ENCODE measurements at regions not wholly inside any gene's neighbourhood (a gene's known extent, or its start where the extent isn't known, plus 50 kb on each side); places are given as distances from the start of the nearest gene placed in this dataset.

GRCh38 chr9:88233091-88233490 is 94.8 kb upstream of the SPATA31C2 start:
- no peak for DNase-seq
- Mint-ChIP-seq H3K36me3 (no peaks in the 10 kb centered on the region), H3K4me1 (peaks cover 4% of the 10 kb centered on the region), H3K9me3 (no peaks in the 10 kb centered on the region), H3K27me3 (peaks cover 15% of the 10 kb centered on the region), H3K27ac (no peak overlapping the region), H3K4me3 (no peak overlapping the region)
- CTCF ChIA-PET: no interaction called here

- Mint-ChIP-seq H3K9me3 (no peaks in the 10 kb centered on the region), H3K27me3 (peaks cover 6% of the 10 kb centered on the region)
- CTCF ChIA-PET: no interaction called here
These were observed 92.3 kb upstream of the SPATA31C2 start for GRCh38 chr9:88230612-88231011.

GRCh38 chr9:88229434-88229833 is 91.2 kb upstream of the SPATA31C2 start:
- DNase-seq: no peak
- H3K27ac Mint-ChIP-seq: no peak overlapping the region
- CTCF ChIA-PET: no interaction called here
- H3K27me3 Mint-ChIP-seq: peaks cover 6% of the 10 kb centered on the region
- H3K36me3 Mint-ChIP-seq: no peaks in the 10 kb centered on the region
- no peaks in the 10 kb centered on the region for H3K4me1 Mint-ChIP-seq
- H3K9me3 Mint-ChIP-seq: no peaks in the 10 kb centered on the region
- no peak overlapping the region for H3K4me3 Mint-ChIP-seq

More at GRCh38 chr9:88230612-88231011, 92.3 kb upstream of the SPATA31C2 start:
- Mint-ChIP-seq H3K4me3 (no peak overlapping the region), H3K27ac (no peak overlapping the region), H3K4me1 (no peaks in the 10 kb centered on the region), H3K36me3 (no peaks in the 10 kb centered on the region)
- no peak for DNase-seq

GRCh38 chr9:88224938-88225337 is 86.7 kb upstream of the SPATA31C2 start:
- peaks cover 11% of the 10 kb centered on the region for H3K27me3 Mint-ChIP-seq
- no peaks in the 10 kb centered on the region for H3K36me3 Mint-ChIP-seq
- no peak for DNase-seq
- CTCF ChIA-PET: no interaction called here
- no peak overlapping the region for H3K27ac Mint-ChIP-seq
- no peak overlapping the region for H3K4me3 Mint-ChIP-seq
- H3K9me3 Mint-ChIP-seq: no peaks in the 10 kb centered on the region
- H3K4me1 Mint-ChIP-seq: no peaks in the 10 kb centered on the region

GRCh38 chr9:88221105-88221504 is 82.8 kb upstream of the SPATA31C2 start:
- CTCF ChIA-PET: no interaction called here
- Mint-ChIP-seq H3K4me3 (no peak overlapping the region), H3K9me3 (no peaks in the 10 kb centered on the region), H3K27ac (no peak overlapping the region), H3K27me3 (peaks cover 19% of the 10 kb centered on the region), H3K36me3 (no peaks in the 10 kb centered on the region), H3K4me1 (no peaks in the 10 kb centered on the region)
- no peak for DNase-seq

- Mint-ChIP-seq H3K27me3 (peaks cover 19% of the 10 kb centered on the region), H3K4me3 (no peak overlapping the region), H3K27ac (no peak overlapping the region), H3K9me3 (no peaks in the 10 kb centered on the region), H3K36me3 (no peaks in the 10 kb centered on the region), H3K4me1 (no peaks in the 10 kb centered on the region)
- CTCF ChIA-PET: no interaction called here
- no peak for DNase-seq
These were observed 82.4 kb upstream of the SPATA31C2 start for GRCh38 chr9:88220652-88221051.

GRCh38 chr9:88219601-88220000 is 81.3 kb upstream of the SPATA31C2 start:
- H3K27ac Mint-ChIP-seq: no peak overlapping the region
- no peak overlapping the region for H3K4me3 Mint-ChIP-seq
- H3K27me3 Mint-ChIP-seq: peaks cover 19% of the 10 kb centered on the region
- no peaks in the 10 kb centered on the region for H3K36me3 Mint-ChIP-seq
- H3K9me3 Mint-ChIP-seq: no peaks in the 10 kb centered on the region
- no peaks in the 10 kb centered on the region for H3K4me1 Mint-ChIP-seq
- CTCF ChIA-PET: no interaction called here
- no peak for DNase-seq

- Mint-ChIP-seq H3K36me3 (no peaks in the 10 kb centered on the region), H3K27ac (no peak overlapping the region), H3K4me3 (no peak overlapping the region), H3K9me3 (peaks cover under 1% of the 10 kb centered on the region), H3K4me1 (no peaks in the 10 kb centered on the region), H3K27me3 (peaks cover 19% of the 10 kb centered on the region)
- CTCF ChIA-PET: no interaction called here
- no peak for DNase-seq
These were observed 80.5 kb upstream of the SPATA31C2 start for GRCh38 chr9:88218726-88219125.

GRCh38 chr9:88216126-88216995 is 78.1 kb upstream of the SPATA31C2 start:
- no peaks in the 10 kb centered on the region for H3K4me1 Mint-ChIP-seq
- peaks cover 4% of the 10 kb centered on the region for H3K9me3 Mint-ChIP-seq
- no peaks in the 10 kb centered on the region for H3K36me3 Mint-ChIP-seq
- peaks cover 19% of the 10 kb centered on the region for H3K27me3 Mint-ChIP-seq
- no peak overlapping the region for H3K4me3 Mint-ChIP-seq
- DNase-seq: no peak
- no peak overlapping the region for H3K27ac Mint-ChIP-seq
- CTCF ChIA-PET: interaction anchor here (0.6 kb wide), 1 partner anchor 296 kb away, joined by 4 read pairs; no protein-coding TSS in a partner anchor

- Mint-ChIP-seq H3K4me1 (no peaks in the 10 kb centered on the region), H3K27ac (no peak overlapping the region), H3K4me3 (no peak overlapping the region), H3K27me3 (peaks cover 19% of the 10 kb centered on the region), H3K9me3 (peaks cover 4% of the 10 kb centered on the region), H3K36me3 (no peaks in the 10 kb centered on the region)
- CTCF ChIA-PET: no interaction called here
- no peak for DNase-seq
These were observed 77.2 kb upstream of the SPATA31C2 start for GRCh38 chr9:88215196-88216125.

- CTCF ChIA-PET: no interaction called here
- no peaks in the 10 kb centered on the region for H3K36me3 Mint-ChIP-seq
- DNase-seq: no peak
- no peaks in the 10 kb centered on the region for H3K4me1 Mint-ChIP-seq
- H3K4me3 Mint-ChIP-seq: no peak overlapping the region
- no peaks in the 10 kb centered on the region for H3K27me3 Mint-ChIP-seq
- no peak overlapping the region for H3K27ac Mint-ChIP-seq
- no peaks in the 10 kb centered on the region for H3K9me3 Mint-ChIP-seq
These were observed 64.0 kb upstream of the SPATA31C2 start for GRCh38 chr9:88202321-88202720.

- H3K27ac Mint-ChIP-seq: no peak overlapping the region
- no peak overlapping the region for H3K4me3 Mint-ChIP-seq
- no peaks in the 10 kb centered on the region for H3K4me1 Mint-ChIP-seq
These were observed 60.1 kb upstream of the SPATA31C2 start for GRCh38 chr9:88198341-88198807.

GRCh38 chr9:88197781-88198340 is 59.6 kb upstream of the SPATA31C2 start:
- no peaks in the 10 kb centered on the region for H3K36me3 Mint-ChIP-seq
- H3K4me3 Mint-ChIP-seq: no peak overlapping the region
- DNase-seq: no peak
- peaks cover 5% of the 10 kb centered on the region for H3K27me3 Mint-ChIP-seq
- CTCF ChIA-PET: no interaction called here
- H3K9me3 Mint-ChIP-seq: no peaks in the 10 kb centered on the region
- no peak overlapping the region for H3K27ac Mint-ChIP-seq
- no peaks in the 10 kb centered on the region for H3K4me1 Mint-ChIP-seq

More at GRCh38 chr9:88198341-88198807, 60.1 kb upstream of the SPATA31C2 start:
- H3K27me3 Mint-ChIP-seq: peaks cover 5% of the 10 kb centered on the region
- H3K36me3 Mint-ChIP-seq: no peaks in the 10 kb centered on the region
- CTCF ChIA-PET: no interaction called here
- H3K9me3 Mint-ChIP-seq: no peaks in the 10 kb centered on the region
- DNase-seq: no peak

- CTCF ChIA-PET: no interaction called here
These were observed 58.7 kb upstream of the SPATA31C2 start for GRCh38 chr9:88197016-88197415.

More at GRCh38 chr9:88197016-88197415, 58.7 kb upstream of the SPATA31C2 start:
- Mint-ChIP-seq H3K4me1 (no peaks in the 10 kb centered on the region), H3K9me3 (no peaks in the 10 kb centered on the region), H3K27me3 (peaks cover 11% of the 10 kb centered on the region), H3K27ac (no peak overlapping the region), H3K4me3 (no peak overlapping the region), H3K36me3 (no peaks in the 10 kb centered on the region)
- no peak for DNase-seq
